ENCODE measurements at regions not wholly inside any gene's neighbourhood (a gene's known extent, or its start where the extent isn't known, plus 50 kb on each side); places are given as distances from the start of the nearest gene placed in this dataset.

DNA sequence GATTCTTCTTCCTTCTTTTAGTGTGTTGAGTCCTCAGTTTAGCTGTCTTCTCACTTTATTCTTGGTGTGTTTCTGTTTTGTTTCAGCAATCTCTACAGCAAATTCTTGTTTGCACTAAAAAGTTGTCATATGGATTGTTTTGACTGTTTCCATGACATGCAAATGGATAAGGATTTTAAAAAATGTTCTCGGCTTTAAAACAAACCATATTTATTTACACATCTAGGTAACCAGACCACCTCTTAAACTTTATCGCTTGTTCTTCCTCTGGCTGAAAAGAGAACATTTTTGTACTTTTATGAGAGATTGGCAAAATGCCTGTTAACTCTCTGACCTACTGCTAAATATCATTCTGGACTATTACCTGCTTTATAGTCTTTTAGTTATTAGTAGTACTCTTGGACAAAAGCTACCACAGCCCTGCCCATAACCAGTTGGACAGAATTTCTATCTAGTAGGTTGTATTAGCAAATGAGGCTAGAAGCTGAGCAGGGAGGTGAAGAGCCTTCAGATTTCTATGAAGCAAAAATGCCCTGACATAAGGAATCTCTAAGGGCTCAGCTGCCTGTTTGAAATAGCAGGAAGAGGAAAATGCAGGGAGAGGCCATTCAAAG is 268.3 kb downstream of the CD109 start:
- no peaks in the 10 kb centered on the region for H3K27me3 ChIP-seq (ENCODE audit: control insufficient read depth in 2 of 2, insufficient read depth in 1 of 2, low read length in 1 of 2)
- no peaks in the 10 kb centered on the region for H3K9me3 ChIP-seq (ENCODE audit: control insufficient read depth in 2 of 2, insufficient read depth in 1 of 2, low read length in 1 of 2)
- no peak overlapping the region for H3K27ac ChIP-seq (ENCODE audit: low read depth in 1 of 2, low read length in 1 of 2)
- H3K36me3 ChIP-seq (ENCODE audit: control insufficient read depth in 2 of 2, insufficient read depth in 2 of 2, low read length in 1 of 2) = no peaks in the 10 kb centered on the region
- H3K4me1 ChIP-seq (ENCODE audit: control insufficient read depth in 2 of 2, insufficient read depth in 2 of 2, low read length in 2 of 2) = no peaks in the 10 kb centered on the region
- no peak for DNase-seq (ENCODE audit: low read depth in 6 of 9, low spot score in 9 of 9)
- H3K4me3 ChIP-seq (ENCODE audit: low read length in 2 of 2) = no peak overlapping the region
- 94% methylated on average over 2 of the region's 2 CpGs for WGBS

GRCh38 chr6:73962884-73963283 is 266.9 kb downstream of the CD109 start:
- Histone ChIP-seq H3K27ac (ENCODE audit: low read depth in 1 of 2, low read length in 1 of 2) (no peak overlapping the region), H3K4me3 (ENCODE audit: low read length in 2 of 2) (no peak overlapping the region), H3K36me3 (ENCODE audit: control insufficient read depth in 2 of 2, insufficient read depth in 2 of 2, low read length in 1 of 2) (no peaks in the 10 kb centered on the region), H3K9me3 (ENCODE audit: control insufficient read depth in 2 of 2, insufficient read depth in 1 of 2, low read length in 1 of 2) (no peaks in the 10 kb centered on the region), H3K4me1 (ENCODE audit: control insufficient read depth in 2 of 2, insufficient read depth in 2 of 2, low read length in 2 of 2) (no peaks in the 10 kb centered on the region), H3K27me3 (ENCODE audit: control insufficient read depth in 2 of 2, insufficient read depth in 1 of 2, low read length in 1 of 2) (no peaks in the 10 kb centered on the region)
- DNase-seq (ENCODE audit: low read depth in 6 of 9, low spot score in 9 of 9) = no peak
- WGBS = 98% methylated on average over 3 of the region's 3 CpGs

GRCh38 chr6:73956305-73956704 is 260.3 kb downstream of the CD109 start:
- Histone ChIP-seq H3K9me3 (ENCODE audit: control insufficient read depth in 2 of 2, insufficient read depth in 1 of 2, low read length in 1 of 2) (no peaks in the 10 kb centered on the region), H3K4me3 (ENCODE audit: low read length in 2 of 2) (no peak overlapping the region), H3K27ac (ENCODE audit: low read depth in 1 of 2, low read length in 1 of 2) (no peak overlapping the region), H3K27me3 (ENCODE audit: control insufficient read depth in 2 of 2, insufficient read depth in 1 of 2, low read length in 1 of 2) (no peaks in the 10 kb centered on the region), H3K4me1 (ENCODE audit: control insufficient read depth in 2 of 2, insufficient read depth in 2 of 2, low read length in 2 of 2) (no peaks in the 10 kb centered on the region), H3K36me3 (ENCODE audit: control insufficient read depth in 2 of 2, insufficient read depth in 2 of 2, low read length in 1 of 2) (no peaks in the 10 kb centered on the region)
- WGBS = 27% methylated on average over 1 of the region's 1 CpG
- no peak for DNase-seq (ENCODE audit: low read depth in 6 of 9, low spot score in 9 of 9)

GRCh38 chr6:73955800-73956199 is 259.8 kb downstream of the CD109 start:
- 91% methylated on average over 4 of the region's 4 CpGs for WGBS
- Histone ChIP-seq H3K4me3 (ENCODE audit: low read length in 2 of 2) (no peak overlapping the region), H3K27ac (ENCODE audit: low read depth in 1 of 2, low read length in 1 of 2) (no peak overlapping the region), H3K36me3 (ENCODE audit: control insufficient read depth in 2 of 2, insufficient read depth in 2 of 2, low read length in 1 of 2) (no peaks in the 10 kb centered on the region), H3K27me3 (ENCODE audit: control insufficient read depth in 2 of 2, insufficient read depth in 1 of 2, low read length in 1 of 2) (no peaks in the 10 kb centered on the region), H3K4me1 (ENCODE audit: control insufficient read depth in 2 of 2, insufficient read depth in 2 of 2, low read length in 2 of 2) (no peaks in the 10 kb centered on the region), H3K9me3 (ENCODE audit: control insufficient read depth in 2 of 2, insufficient read depth in 1 of 2, low read length in 1 of 2) (no peaks in the 10 kb centered on the region)
- no peak for DNase-seq (ENCODE audit: low read depth in 6 of 9, low spot score in 9 of 9)

DNA sequence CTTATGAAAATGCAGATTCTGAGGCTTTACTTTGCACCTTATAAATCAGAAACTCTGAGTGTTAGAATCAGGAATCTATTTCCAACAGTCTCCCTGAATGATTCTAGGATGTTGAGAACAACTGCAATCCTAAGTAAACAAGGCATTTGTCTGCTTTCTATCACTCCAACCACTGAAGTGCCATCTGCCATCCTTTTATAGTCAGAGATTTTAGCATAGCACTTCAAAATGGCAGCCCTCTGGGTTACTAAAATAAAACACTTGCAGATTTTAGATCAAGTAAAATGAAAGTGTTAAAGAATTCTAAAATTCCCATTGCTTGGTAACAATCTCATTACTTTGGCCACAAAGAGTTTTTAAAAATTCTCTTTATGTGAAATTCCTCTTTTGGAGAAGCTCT is 258.9 kb downstream of the CD109 start:
- no peaks in the 10 kb centered on the region for H3K36me3 ChIP-seq (ENCODE audit: control insufficient read depth in 2 of 2, insufficient read depth in 2 of 2, low read length in 1 of 2)
- no peaks in the 10 kb centered on the region for H3K27me3 ChIP-seq (ENCODE audit: control insufficient read depth in 2 of 2, insufficient read depth in 1 of 2, low read length in 1 of 2)
- H3K27ac ChIP-seq (ENCODE audit: low read depth in 1 of 2, low read length in 1 of 2) = no peak overlapping the region
- H3K9me3 ChIP-seq (ENCODE audit: control insufficient read depth in 2 of 2, insufficient read depth in 1 of 2, low read length in 1 of 2) = no peaks in the 10 kb centered on the region
- no peak overlapping the region for H3K4me3 ChIP-seq (ENCODE audit: low read length in 2 of 2)
- no peaks in the 10 kb centered on the region for H3K4me1 ChIP-seq (ENCODE audit: control insufficient read depth in 2 of 2, insufficient read depth in 2 of 2, low read length in 2 of 2)
- no peak for DNase-seq (ENCODE audit: low read depth in 6 of 9, low spot score in 9 of 9)

DNA sequence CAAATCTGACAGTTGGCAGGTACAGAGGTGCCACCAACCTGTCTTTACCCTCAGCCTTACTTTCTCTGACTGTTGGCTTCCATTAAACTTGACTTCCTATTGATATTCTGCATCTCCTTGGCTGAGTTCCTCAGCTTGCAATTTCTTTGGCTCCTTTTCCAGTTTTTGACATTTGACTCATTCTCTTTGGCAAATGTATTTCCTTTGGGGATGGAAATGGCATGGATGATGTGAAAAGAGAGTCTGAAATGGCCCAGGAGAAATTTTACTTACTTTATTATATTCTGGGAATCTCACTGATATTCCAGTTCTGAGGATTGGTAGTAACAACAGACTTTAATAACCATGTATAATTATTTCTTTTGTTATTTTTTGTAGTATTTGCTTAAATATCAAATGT is 255.2 kb downstream of the CD109 start:
- no peak overlapping the region for H3K4me3 ChIP-seq (ENCODE audit: low read length in 2 of 2)
- no peak overlapping the region for H3K27ac ChIP-seq (ENCODE audit: low read depth in 1 of 2, low read length in 1 of 2)
- no peaks in the 10 kb centered on the region for H3K4me1 ChIP-seq (ENCODE audit: control insufficient read depth in 2 of 2, insufficient read depth in 2 of 2, low read length in 2 of 2)
- H3K9me3 ChIP-seq (ENCODE audit: control insufficient read depth in 2 of 2, insufficient read depth in 1 of 2, low read length in 1 of 2) = no peaks in the 10 kb centered on the region
- H3K27me3 ChIP-seq (ENCODE audit: control insufficient read depth in 2 of 2, insufficient read depth in 1 of 2, low read length in 1 of 2) = no peaks in the 10 kb centered on the region
- DNase-seq (ENCODE audit: low read depth in 6 of 9, low spot score in 9 of 9) = no peak
- no peaks in the 10 kb centered on the region for H3K36me3 ChIP-seq (ENCODE audit: control insufficient read depth in 2 of 2, insufficient read depth in 2 of 2, low read length in 1 of 2)

- Histone ChIP-seq H3K4me1 (ENCODE audit: control insufficient read depth in 2 of 2, insufficient read depth in 2 of 2, low read length in 2 of 2) (no peaks in the 10 kb centered on the region), H3K27me3 (ENCODE audit: control insufficient read depth in 2 of 2, insufficient read depth in 1 of 2, low read length in 1 of 2) (no peaks in the 10 kb centered on the region), H3K36me3 (ENCODE audit: control insufficient read depth in 2 of 2, insufficient read depth in 2 of 2, low read length in 1 of 2) (no peaks in the 10 kb centered on the region), H3K4me3 (ENCODE audit: low read length in 2 of 2) (no peak overlapping the region), H3K27ac (ENCODE audit: low read depth in 1 of 2, low read length in 1 of 2) (no peak overlapping the region), H3K9me3 (ENCODE audit: control insufficient read depth in 2 of 2, insufficient read depth in 1 of 2, low read length in 1 of 2) (no peaks in the 10 kb centered on the region)
- no peak for DNase-seq (ENCODE audit: low read depth in 6 of 9, low spot score in 9 of 9)
- WGBS = 76% methylated on average over 1 of the region's 1 CpG
These were observed 248.1 kb downstream of the CD109 start for GRCh38 chr6:73943930-73944652.

GRCh38 chr6:73943411-73943810 is 247.4 kb downstream of the CD109 start:
- no peaks in the 10 kb centered on the region for H3K4me1 ChIP-seq (ENCODE audit: control insufficient read depth in 2 of 2, insufficient read depth in 2 of 2, low read length in 2 of 2)
- H3K27me3 ChIP-seq (ENCODE audit: control insufficient read depth in 2 of 2, insufficient read depth in 1 of 2, low read length in 1 of 2) = no peaks in the 10 kb centered on the region
- 89% methylated on average over 1 of the region's 1 CpG for WGBS
- H3K4me3 ChIP-seq (ENCODE audit: low read length in 2 of 2) = no peak overlapping the region
- H3K9me3 ChIP-seq (ENCODE audit: control insufficient read depth in 2 of 2, insufficient read depth in 1 of 2, low read length in 1 of 2) = no peaks in the 10 kb centered on the region
- no peaks in the 10 kb centered on the region for H3K36me3 ChIP-seq (ENCODE audit: control insufficient read depth in 2 of 2, insufficient read depth in 2 of 2, low read length in 1 of 2)
- DNase-seq (ENCODE audit: low read depth in 6 of 9, low spot score in 9 of 9) = no peak
- H3K27ac ChIP-seq (ENCODE audit: low read depth in 1 of 2, low read length in 1 of 2) = no peak overlapping the region

DNA sequence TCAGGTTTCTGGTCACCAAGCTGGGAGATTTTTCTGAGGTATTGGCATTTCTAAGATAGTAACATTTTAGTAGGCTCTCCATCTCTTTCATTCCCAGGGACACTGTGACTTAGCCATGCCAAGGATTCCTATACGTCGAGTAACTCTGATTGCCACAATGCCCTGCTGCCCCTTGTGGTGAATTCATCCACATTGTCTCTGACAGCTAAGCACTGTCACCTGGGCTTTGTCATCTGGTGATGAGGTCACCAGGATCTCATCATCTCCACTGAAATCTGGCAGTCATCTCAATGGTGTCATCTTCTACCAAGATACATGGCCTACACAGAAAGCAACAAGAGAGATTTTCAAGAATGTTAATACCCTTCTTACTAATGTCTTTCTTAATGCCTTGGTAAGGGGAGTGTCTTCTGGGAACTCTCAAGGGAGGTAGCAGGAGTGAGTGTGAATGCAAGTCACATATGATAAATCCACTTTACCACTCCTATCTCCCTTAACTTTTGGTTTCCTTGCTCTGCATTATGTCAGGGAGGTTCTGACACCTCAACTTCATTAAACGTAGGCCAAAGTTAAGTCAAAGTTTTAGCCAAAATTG is 246.7 kb downstream of the CD109 start:
- no peak overlapping the region for H3K4me3 ChIP-seq (ENCODE audit: low read length in 2 of 2)
- no peaks in the 10 kb centered on the region for H3K27me3 ChIP-seq (ENCODE audit: control insufficient read depth in 2 of 2, insufficient read depth in 1 of 2, low read length in 1 of 2)
- 88% methylated on average over 3 of the region's 3 CpGs for WGBS
- H3K36me3 ChIP-seq (ENCODE audit: control insufficient read depth in 2 of 2, insufficient read depth in 2 of 2, low read length in 1 of 2) = no peaks in the 10 kb centered on the region
- no peak for DNase-seq (ENCODE audit: low read depth in 6 of 9, low spot score in 9 of 9)
- no peaks in the 10 kb centered on the region for H3K4me1 ChIP-seq (ENCODE audit: control insufficient read depth in 2 of 2, insufficient read depth in 2 of 2, low read length in 2 of 2)
- H3K27ac ChIP-seq (ENCODE audit: low read depth in 1 of 2, low read length in 1 of 2) = no peak overlapping the region
- no peaks in the 10 kb centered on the region for H3K9me3 ChIP-seq (ENCODE audit: control insufficient read depth in 2 of 2, insufficient read depth in 1 of 2, low read length in 1 of 2)

Data from thymus (tissue), 11 donors.